ENCODE measurements at regions not wholly inside any gene's neighbourhood (a gene's known extent, or its start where the extent isn't known, plus 50 kb on each side); places are given as distances from the start of the nearest gene placed in this dataset.

GRCh38 chr14:43243168-43243567, 1263.9 kb downstream of the FSCB start:
- no peak for TF ChIP-seq CTCF (conservative IDR thresholded peaks at IDR 0.05)
- no peak for TF ChIP-seq ZFX (IDR thresholded peaks at IDR 0.05)
